Motor neuron (in vitro differentiated cells): ENCODE measurements at regions not wholly inside any gene's neighbourhood (a gene's known extent, or its start where the extent isn't known, plus 50 kb on each side); places are given as distances from the start of the nearest gene placed in this dataset.
A peak's percentile ranks its signal among the peaks of the same experiment; 100 is the strongest.

Source experiments
- ATAC-seq, 8 experiments: fragments of 200-7000 bp; cut with Tn5 transposase; replicated peaks in 6 of 8; 2 replicates each; pipeline ENCODE4 v1.8.0; 2021; ENCODE audit warnings: mild to moderate bottlenecking in 8 of 8, moderate library complexity in 8 of 8
- H3K27ac ChIP-seq, 2 donors: fragments of 250-450 bp; sonication (Bioruptor Pico); 2 replicates each; pipeline ENCODE4 v1.9.0; 2021; ENCODE audit warnings: antibody characterized with exemption in 2 of 2, mild to moderate bottlenecking in 2 of 2, moderate library complexity in 1 of 2
- H3K4me1 ChIP-seq, 2 donors: fragments of 250-450 bp; sonication (Bioruptor Pico); replicated peaks in 1 of 2; 2 replicates each; pipeline ENCODE4 v1.6.1; 2021; ENCODE audit warnings: antibody characterized with exemption in 2 of 2, mild to moderate bottlenecking in 2 of 2, moderate library complexity in 1 of 2
- H3K4me3 ChIP-seq, 5 donors: fragments of 250-450 bp; sonication (Bioruptor Pico); 2 replicates each; pipeline ENCODE4 v1.9.0; 2021; ENCODE audit warnings: antibody characterized with exemption in 5 of 5, mild to moderate bottlenecking in 5 of 5, moderate library complexity in 4 of 5
- WGBS, 10 experiments: fragments of 450-650 bp; shearing (Covaris generic); methylation state at CpG; one replicate each; pipeline ENCODE4 v1.0.0; 2022; 5-methylcytosine and 5-hydroxymethylcytosine counted together
- in situ Hi-C, 9 experiments: fragments of 400-800 bp; cut with MboI; loops; one replicate each; pipeline ENCODE4 v1.15.0; 2021; ENCODE audit warnings: low sequenced_read_pairs in 9 of 9, low pct_unique_long_range_greater_than_20kb in 2 of 9; ENCODE audit not compliant: unreplicated experiment in 9 of 9

- 17 to 85% (median 76%) methylated on average over 1 to 9 of the region's 11 CpGs; no CpG with 5 or more reads in 3 of the 10 experiments for WGBS, 10 experiments
- Histone ChIP-seq H3K27ac (no peak overlapping the region), H3K4me3 (no peak overlapping the region), H3K4me1 (peaks cover 3 to 5% of the 10 kb centered on the region in 2 donors)
- in situ Hi-C loops: loop anchor here in 3 of 9 experiments (25.0 kb wide), 2 partner anchors 195 to 1770 kb away; no protein-coding TSS in a partner anchor
- ATAC-seq: no peak
Measured at GRCh38 chr7:135817583-135817982, 69.0 kb upstream of the FAM180A start.

- no peak overlapping the region for H3K4me3 ChIP-seq
- no peak overlapping the region for H3K27ac ChIP-seq
- in situ Hi-C loops: loop anchor here in 3 of 9 experiments (25.0 kb wide), 2 partner anchors 197 to 1772 kb away; no protein-coding TSS in a partner anchor
- peaks cover 3% of the 10 kb centered on the region in 2 donors for H3K4me1 ChIP-seq
- 0 to 100% (median 79%) methylated on average over 1 to 3 of the region's 3 CpGs; no CpG with 5 or more reads in 5 of the 10 experiments for WGBS, 10 experiments
- ATAC-seq: peak in 2 of 8 experiments; percentile 54 to 76
Measured at GRCh38 chr7:135815033-135815432, 66.4 kb upstream of the FAM180A start.

GRCh38 chr7:135812148-135812547 is 63.5 kb upstream of the FAM180A start:
- 7 to 94% (median 64%) methylated on average over 3 to 6 of the region's 8 CpGs; no CpG with 5 or more reads in 3 of the 10 experiments for WGBS, 10 experiments
- in situ Hi-C loops: loop anchor here in 3 of 9 experiments (25.0 kb wide), 2 partner anchors 200 to 1775 kb away; no protein-coding TSS in a partner anchor

GRCh38 chr7:135811506-135811905 is 62.9 kb upstream of the FAM180A start:
- peak in 2 of 8 experiments; percentile 15 to 25 for ATAC-seq
- peaks cover 3% of the 10 kb centered on the region in 2 donors for H3K4me1 ChIP-seq
- H3K4me3 ChIP-seq: no peak overlapping the region
- H3K27ac ChIP-seq: no peak overlapping the region
- in situ Hi-C loops: loop anchor here in 3 of 9 experiments (25.0 kb wide), 2 partner anchors 201 to 1776 kb away; no protein-coding TSS in a partner anchor

More at GRCh38 chr7:135812148-135812547, 63.5 kb upstream of the FAM180A start:
- ATAC-seq: peak in 3 of 8 experiments; percentile 63 to 80 (median 69)
- H3K4me1 ChIP-seq: peaks cover 3% of the 10 kb centered on the region in 2 donors
- H3K4me3 ChIP-seq: no peak overlapping the region
- no peak overlapping the region for H3K27ac ChIP-seq

- no peak overlapping the region for H3K4me3 ChIP-seq
- ATAC-seq: no peak
- H3K27ac ChIP-seq: no peak overlapping the region
- in situ Hi-C loops: loop anchor here in 7 of 9 experiments (10.0 to 25.0 kb wide), 4 partner anchors 197 to 1779 kb away; no protein-coding TSS in a partner anchor
- WGBS, 10 experiments: 30 to 100% (median 76%) methylated on average over 1 to 3 of the region's 4 CpGs; no CpG with 5 or more reads in 3 of the 10 experiments
- H3K4me1 ChIP-seq: no peaks in the 10 kb centered on the region
Measured at GRCh38 chr7:135808206-135808605, 59.6 kb upstream of the FAM180A start.

GRCh38 chr7:135803143-135803542 is 54.5 kb upstream of the FAM180A start:
- Histone ChIP-seq H3K4me1 (peaks cover 0 to 2% of the 10 kb centered on the region in 2 donors), H3K4me3 (no peak overlapping the region), H3K27ac (no peak overlapping the region)
- in situ Hi-C loops: loop anchor here in 7 of 9 experiments (10.0 to 25.0 kb wide), 4 partner anchors 202 to 1784 kb away; no protein-coding TSS in a partner anchor
- ATAC-seq: peak in 7 of 8 experiments; percentile 25 to 79 (median 60)
- WGBS, 10 experiments: 100% methylated on average over 1 of the region's 1 CpG; no CpG with 5 or more reads in 5 of the 10 experiments

GRCh38 chr7:135802697-135803096 is 54.1 kb upstream of the FAM180A start:
- in situ Hi-C loops: loop anchor here in 7 of 9 experiments (10.0 to 25.0 kb wide), 4 partner anchors 202 to 1785 kb away; no protein-coding TSS in a partner anchor
- Histone ChIP-seq H3K4me3 (no peak overlapping the region), H3K27ac (no peak overlapping the region), H3K4me1 (peaks cover 0 to 2% of the 10 kb centered on the region in 2 donors)
- ATAC-seq: peak in 2 of 8 experiments; percentile 24 to 32
- WGBS, 10 experiments: 50 to 100% (median 79%) methylated on average over 1 to 3 of the region's 3 CpGs; no CpG with 5 or more reads in 2 of the 10 experiments

GRCh38 chr7:135801877-135802276 is 53.3 kb upstream of the FAM180A start:
- in situ Hi-C loops: loop anchor here in 7 of 9 experiments (10.0 to 25.0 kb wide), 4 partner anchors 203 to 1785 kb away; no protein-coding TSS in a partner anchor
- 20 to 100% (median 86%) methylated on average over 1 to 3 of the region's 6 CpGs; no CpG with 5 or more reads in 3 of the 10 experiments for WGBS, 10 experiments
- H3K4me3 ChIP-seq: no peak overlapping the region
- H3K4me1 ChIP-seq: peaks cover 0 to 2% of the 10 kb centered on the region in 2 donors
- ATAC-seq: no peak
- no peak overlapping the region for H3K27ac ChIP-seq

- 0 to 23% (median 0%) methylated on average over 2 to 10 of the region's 16 CpGs; no CpG with 5 or more reads in 2 of the 10 experiments for WGBS, 10 experiments
- peaks cover 0 to 2% of the 10 kb centered on the region in 2 donors for H3K4me1 ChIP-seq
- no peak overlapping the region for H3K4me3 ChIP-seq
- ATAC-seq: peak; percentile 47 to 84 (median 76)
- in situ Hi-C loops: loop anchor here in 7 of 9 experiments (10.0 to 25.0 kb wide), 4 partner anchors 204 to 1786 kb away; no protein-coding TSS in a partner anchor
- H3K27ac ChIP-seq: no peak overlapping the region
Measured at GRCh38 chr7:135801045-135801693, 52.6 kb upstream of the FAM180A start.

GRCh38 chr7:135800560-135800959 is 51.9 kb upstream of the FAM180A start:
- 53 to 100% (median 75%) methylated on average over 1 to 9 of the region's 10 CpGs; no CpG with 5 or more reads in 3 of the 10 experiments for WGBS, 10 experiments
- Histone ChIP-seq H3K4me1 (peaks cover 0 to 2% of the 10 kb centered on the region in 2 donors), H3K27ac (no peak overlapping the region), H3K4me3 (no peak overlapping the region)
- in situ Hi-C loops: loop anchor here in 7 of 9 experiments (10.0 to 25.0 kb wide), 4 partner anchors 204 to 1787 kb away; no protein-coding TSS in a partner anchor
- ATAC-seq: no peak

GRCh38 chr7:135799881-135800280 is 51.3 kb upstream of the FAM180A start:
- in situ Hi-C loops: loop anchor here in 7 of 9 experiments (10.0 to 25.0 kb wide), 4 partner anchors 205 to 1787 kb away; no protein-coding TSS in a partner anchor
- Histone ChIP-seq H3K4me1 (peaks cover 0 to 2% of the 10 kb centered on the region in 2 donors), H3K4me3 (no peak overlapping the region), H3K27ac (no peak overlapping the region)
- no peak for ATAC-seq
- WGBS, 10 experiments: 43 to 100% (median 88%) methylated on average over 1 to 3 of the region's 3 CpGs; no CpG with 5 or more reads in 1 of the 10 experiments
